ENCODE measurements at regions not wholly inside any gene's neighbourhood (a gene's known extent, or its start where the extent isn't known, plus 50 kb on each side); places are given as distances from the start of the nearest gene placed in this dataset.

GRCh38 chr13:72061613-72062012, 194.6 kb upstream of the DACH1 start:
- WGBS (ENCODE audit: insufficient coverage) = no CpG with 5 or more reads among the region's 2 CpGs
- peaks cover 0 to 4% (median 1%) of the 10 kb centered on the region in 3 donors for H3K27me3 Mint-ChIP-seq (ENCODE audit: low read depth in 3 of 3)
- intact Hi-C loops (cut with micrococcal nuclease) = no loop called here

GRCh38 chr13:72050251-72050650, 183.2 kb upstream of the DACH1 start:
- no peak overlapping the region for H3K4me2 ChIP-seq (replicated peaks; ENCODE audit: extremely low read depth, low read length, poor library complexity, severe bottlenecking)
- no peak overlapping the region for H3K4me3 ChIP-seq (replicated peaks in 1 of 3; ENCODE audit: low read depth in 2 of 3, low read length in 3 of 3)
- intact Hi-C loops (cut with micrococcal nuclease) = no loop called here
- no CpG with 5 or more reads among the region's 3 CpGs for WGBS (ENCODE audit: insufficient coverage)
- H2AFZ ChIP-seq (ENCODE audit: insufficient read depth, low read depth, low read length, poor library complexity, severe bottlenecking) = no peak overlapping the region
- no peak overlapping the region for H3K27ac ChIP-seq (ENCODE audit: low read depth in 1 of 2, low read length in 2 of 2)
- no peaks in the 10 kb centered on the region for H3K79me2 ChIP-seq (ENCODE audit: insufficient read depth, low read length)
- no peaks in the 10 kb centered on the region for H3K4me1 Mint-ChIP-seq
- H3K36me3 Mint-ChIP-seq = no peaks in the 10 kb centered on the region
- no peak overlapping the region for H3K4me3 Mint-ChIP-seq
- DNase-seq = no peak
- H3K9ac ChIP-seq (ENCODE audit: insufficient read depth, low read length, poor library complexity, severe bottlenecking) = no peak overlapping the region
- H3K9me3 Mint-ChIP-seq = peaks cover 2 to 9% (median 4%) of the 10 kb centered on the region in 7 donors
- no peak overlapping the region for H3K27ac Mint-ChIP-seq
- TF ChIP-seq CTCF (IDR thresholded peaks at IDR 0.05) = no peak
- no peaks in the 10 kb centered on the region for H3K27me3 ChIP-seq (ENCODE audit: control insufficient read depth in 2 of 2, insufficient read depth in 2 of 2, low read length in 2 of 2)
- no peaks in the 10 kb centered on the region for H3K4me1 ChIP-seq (ENCODE audit: control insufficient read depth in 1 of 2, insufficient read depth in 2 of 2, low read length in 2 of 2)
- H3K9me3 ChIP-seq (replicated peaks in 1 of 2; ENCODE audit: control insufficient read depth in 1 of 2, insufficient read depth in 1 of 2, low read length in 2 of 2) = no peaks in the 10 kb centered on the region
- no peaks in the 10 kb centered on the region for H3K27me3 Mint-ChIP-seq (ENCODE audit: low read depth in 3 of 3)
- no peaks in the 10 kb centered on the region for H3K36me3 ChIP-seq (replicated peaks in 1 of 2; ENCODE audit: control insufficient read depth in 1 of 2, insufficient read depth in 2 of 2, low read length in 2 of 2)
- H4K20me1 ChIP-seq (ENCODE audit: insufficient read depth, low read length) = no peaks in the 10 kb centered on the region

More at GRCh38 chr13:72061613-72062012, 194.6 kb upstream of the DACH1 start:
- no peak for DNase-seq
- Histone ChIP-seq H3K79me2 (ENCODE audit: insufficient read depth, low read length) (no peaks in the 10 kb centered on the region), H3K4me3 (replicated peaks in 1 of 3; ENCODE audit: low read depth in 2 of 3, low read length in 3 of 3) (no peak overlapping the region), H3K4me2 (replicated peaks; ENCODE audit: extremely low read depth, low read length, poor library complexity, severe bottlenecking) (no peak overlapping the region), H3K27ac (ENCODE audit: low read depth in 1 of 2, low read length in 2 of 2) (no peak overlapping the region), H4K20me1 (ENCODE audit: insufficient read depth, low read length) (no peaks in the 10 kb centered on the region), H3K4me1 (ENCODE audit: control insufficient read depth in 1 of 2, insufficient read depth in 2 of 2, low read length in 2 of 2) (no peaks in the 10 kb centered on the region), H3K9ac (ENCODE audit: insufficient read depth, low read length, poor library complexity, severe bottlenecking) (no peak overlapping the region), H2AFZ (ENCODE audit: insufficient read depth, low read depth, low read length, poor library complexity, severe bottlenecking) (no peak overlapping the region), H3K27me3 (ENCODE audit: control insufficient read depth in 2 of 2, insufficient read depth in 2 of 2, low read length in 2 of 2) (no peaks in the 10 kb centered on the region), H3K36me3 (replicated peaks in 1 of 2; ENCODE audit: control insufficient read depth in 1 of 2, insufficient read depth in 2 of 2, low read length in 2 of 2) (no peaks in the 10 kb centered on the region), H3K9me3 (replicated peaks in 1 of 2; ENCODE audit: control insufficient read depth in 1 of 2, insufficient read depth in 1 of 2, low read length in 2 of 2) (peaks cover 9 to 14% of the 10 kb centered on the region in 2 donors)
- H3K4me1 Mint-ChIP-seq = no peaks in the 10 kb centered on the region
- H3K36me3 Mint-ChIP-seq = no peaks in the 10 kb centered on the region
- no peak overlapping the region for H3K27ac Mint-ChIP-seq
- peaks cover 0 to 16% (median 10%) of the 10 kb centered on the region in 7 donors for H3K9me3 Mint-ChIP-seq
- no peak for TF ChIP-seq CTCF (IDR thresholded peaks at IDR 0.05)
- H3K4me3 Mint-ChIP-seq = no peak overlapping the region

All from CD14-positive monocyte (primary cell).